Adrenal gland (tissue), 5 donors: ENCODE measurements at regions not wholly inside any gene's neighbourhood (a gene's known extent, or its start where the extent isn't known, plus 50 kb on each side); places are given as distances from the start of the nearest gene placed in this dataset.
"Not testable (repeated sequence)": the region's sequence is repeated elsewhere in the genome, so short reads cannot be mapped to it uniquely, and the experiment has no call there.

Experiments
- CTCF ChIP-seq, 6 experiments: fragments of 450-650 bp in 4 of 6; fragments of 200-600 bp in 2 of 6; sonication (generic) in 1 of 6; IDR thresholded peaks; 1 replicate in 5 of 6; 2 replicates in 1 of 6; pipeline versions ENCODE4 v1.5.1 to v1.8.0; 2016 to 2021; ENCODE audit warnings: antibody characterized with exemption in 6 of 6, mild to moderate bottlenecking in 2 of 6, moderate library complexity in 1 of 6
- POLR2A ChIP-seq, 2 donors: fragments of 450-650 bp; IDR thresholded peaks; one replicate each; pipeline ENCODE4 v1.6.1; 2017; ENCODE audit warnings: antibody characterized with exemption in 2 of 2, mild to moderate bottlenecking in 2 of 2, moderate library complexity in 1 of 2
- donor health status: DM: no; HTN: no; CAD: no.

DNA sequence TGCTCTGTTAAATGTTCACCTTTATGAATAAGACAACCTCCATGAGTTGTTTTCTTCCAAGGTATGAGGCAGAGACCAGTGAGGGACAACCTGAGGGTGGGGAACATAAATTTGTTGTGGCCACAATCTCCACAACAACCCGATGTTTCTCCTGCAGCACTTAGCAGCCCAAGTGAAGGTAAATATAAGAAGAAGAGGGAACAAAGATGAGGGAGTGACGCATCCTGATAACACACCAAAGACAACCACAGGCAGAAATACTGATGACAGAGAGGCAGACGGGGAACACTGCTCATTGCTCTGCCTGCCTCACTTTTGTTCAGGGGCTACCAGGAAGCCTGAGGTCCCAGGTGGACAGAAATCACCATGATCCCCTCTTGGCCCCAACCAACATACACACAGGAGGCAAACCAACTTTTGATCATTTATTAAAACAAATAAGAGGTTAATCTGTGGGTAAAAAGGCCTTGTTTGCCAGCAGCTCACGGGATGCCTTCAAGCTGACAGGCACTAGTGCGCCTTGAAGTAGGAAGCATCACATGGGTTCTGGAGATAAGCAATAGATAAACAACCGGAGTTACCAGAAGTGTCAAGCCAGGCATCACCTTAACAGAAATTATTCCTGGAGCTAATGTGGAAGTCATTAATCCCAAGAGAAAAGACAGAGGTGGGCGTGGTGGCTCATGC, 104.9 kb upstream of the ALDH3B2 start:
- TF ChIP-seq CTCF, POLR2A (IDR thresholded peaks at IDR 0.05): not testable (repeated sequence)
